ENCODE measurements at regions not wholly inside any gene's neighbourhood (a gene's known extent, or its start where the extent isn't known, plus 50 kb on each side); places are given as distances from the start of the nearest gene placed in this dataset.

GRCh38 chr2:234830853-234831252 lies 121.0 kb upstream of the SH3BP4 start:
- no peak for TF ChIP-seq NFYB (IDR thresholded peaks at IDR 0.05; ENCODE audit: insufficient read depth, low read depth, low read length)
- TF ChIP-seq EP300 (IDR thresholded peaks at IDR 0.05; ENCODE audit: borderline replicate concordance in 1 of 2, control insufficient read depth in 1 of 2, low read depth in 2 of 2, low read length in 2 of 2), result no peak
- TF ChIP-seq CHD2 (IDR thresholded peaks at IDR 0.05; ENCODE audit: borderline replicate concordance, low read depth, low read length), result no peak
- no peak for TF ChIP-seq MXI1 (IDR thresholded peaks at IDR 0.05; ENCODE audit: low read depth, low read length)
- no peak for TF ChIP-seq REST (IDR thresholded peaks at IDR 0.05; ENCODE audit: low read depth, low read length)
- no peak for TF ChIP-seq NFIC (IDR thresholded peaks at IDR 0.05; ENCODE audit: low read depth, low read length)
- TF ChIP-seq TAF1 (IDR thresholded peaks at IDR 0.05; ENCODE audit: borderline replicate concordance, low read depth, low read length), result no peak
- no peak for TF ChIP-seq KDM1A (IDR thresholded peaks at IDR 0.05; ENCODE audit: borderline replicate concordance)
- TF ChIP-seq RBBP5 (conservative IDR thresholded peaks at IDR 0.05), result no peak
- no peak for TF ChIP-seq CTCF (IDR thresholded peaks at IDR 0.05 in 2 of 3, conservative IDR thresholded peaks at IDR 0.05 in 1 of 3; ENCODE audit: control insufficient read depth in 2 of 3, extremely low read depth in 1 of 3, insufficient read depth in 1 of 3, low read depth in 3 of 3, low read length in 3 of 3)
- no peak for TF ChIP-seq PAX8 (IDR thresholded peaks at IDR 0.05)
- no peak for TF ChIP-seq NR2C2 (IDR thresholded peaks at IDR 0.05; ENCODE audit: borderline replicate concordance, control insufficient read depth, insufficient read length, low read depth)
- TF ChIP-seq IRF5 (IDR thresholded peaks at IDR 0.05; ENCODE audit: borderline replicate concordance), result no peak
- TF ChIP-seq USF2 (IDR thresholded peaks at IDR 0.05; ENCODE audit: borderline replicate concordance, low read depth, low read length), result no peak
